Keratinocyte (primary cell): ENCODE measurements at regions not wholly inside any gene's neighbourhood (a gene's known extent, or its start where the extent isn't known, plus 50 kb on each side); places are given as distances from the start of the nearest gene placed in this dataset.

Experiments
- DNase-seq: peaks from one replicate; pipeline ENCODE4 v3.0.0-alpha.2; 2011; ENCODE audit warnings: low read depth, missing footprints, low spot score
- FAIRE-seq: peaks from 2 replicates; lab custom pipeline; 2011; peaks lifted over from hg19 to GRCh38; lab: Jason Lieb, UNC
- H2AFZ ChIP-seq: 2 replicates; pipeline ENCODE4 v1.6.0; 2012; ENCODE audit warnings: low read length, control low read depth, inconsistent platforms; ENCODE audit not compliant: control insufficient read depth
- H3K27ac ChIP-seq: 2 replicates; pipeline ENCODE4 v1.5.1; 2011; ENCODE audit warnings: low read length; ENCODE audit not compliant: control insufficient read depth, insufficient read depth
- H3K27me3 ChIP-seq: 3 replicates; pipeline ENCODE4 v1.6.0; 2011; ENCODE audit warnings: low read length; ENCODE audit not compliant: control insufficient read depth, insufficient read depth; ENCODE audit errors: extremely low read depth
- H3K36me3 ChIP-seq, 2 experiments: 2 replicates in 1 of 2; 3 replicates in 1 of 2; pipeline ENCODE4 v1.5.1; 2011; ENCODE audit warnings: low read length in 2 of 2, mild to moderate bottlenecking in 1 of 2; ENCODE audit not compliant: control insufficient read depth in 2 of 2, insufficient read depth in 2 of 2; ENCODE audit errors: extremely low read depth in 1 of 2
- H3K4me1 ChIP-seq: 3 replicates; pipeline ENCODE4 v1.5.1; 2011; ENCODE audit warnings: low read length; ENCODE audit not compliant: control insufficient read depth, insufficient read depth; ENCODE audit errors: extremely low read depth
- H3K4me2 ChIP-seq: 3 replicates; pipeline ENCODE4 v1.6.0; 2011; ENCODE audit warnings: low read depth, low read length; ENCODE audit not compliant: control insufficient read depth, insufficient read depth; ENCODE audit errors: extremely low read depth
- H3K4me3 ChIP-seq, 3 experiments: fragments of 200-600 bp in 1 of 3; sonication (generic) in 1 of 3; 2 replicates in 2 of 3; 3 replicates in 1 of 3; pipeline ENCODE4 v1.5.1; 2011 to 2016; ENCODE audit warnings: low read length in 3 of 3, mild to moderate bottlenecking in 3 of 3, control low read depth in 2 of 3, inconsistent platforms in 1 of 3, low read depth in 1 of 3, mixed read lengths in 1 of 3, mixed run types in 1 of 3, moderate library complexity in 1 of 3; ENCODE audit not compliant: control insufficient read depth in 2 of 3, insufficient read depth in 2 of 3; ENCODE audit errors: extremely low read depth in 1 of 3
- H3K79me2 ChIP-seq: 2 replicates; pipeline ENCODE4 v1.6.0; 2012; ENCODE audit warnings: low read length; ENCODE audit not compliant: control insufficient read depth, insufficient read depth
- H3K9ac ChIP-seq: 3 replicates; pipeline ENCODE4 v1.6.0; 2011; ENCODE audit warnings: low read length; ENCODE audit not compliant: control insufficient read depth, insufficient read depth; ENCODE audit errors: extremely low read depth
- H3K9me1 ChIP-seq: 3 replicates; pipeline ENCODE4 v1.6.0; 2011; ENCODE audit warnings: low read length; ENCODE audit not compliant: control insufficient read depth, insufficient read depth; ENCODE audit errors: extremely low read depth
- H3K9me3 ChIP-seq: 2 replicates; pipeline ENCODE4 v1.5.1; 2012; ENCODE audit warnings: low read depth, low read length; ENCODE audit not compliant: control insufficient read depth
- H4K20me1 ChIP-seq: 3 replicates; pipeline ENCODE4 v1.6.0; 2011; ENCODE audit warnings: low read length; ENCODE audit not compliant: control insufficient read depth, insufficient read depth; ENCODE audit errors: extremely low read depth
- EZH2 ChIP-seq: IDR thresholded peaks from one replicate; pipeline ENCODE4 v1.6.1; 2012; ENCODE audit warnings: inconsistent platforms, mild to moderate bottlenecking, low read length, moderate library complexity
- dilution Hi-C: fragments of 300-500 bp; cut with MboI; formaldehyde crosslinking; loops from one replicate; pipeline ENCODE4 v1.7.0; 2020; ENCODE audit warnings: low sequenced_read_pairs; ENCODE audit not compliant: extremely low pct_ligation_motif_present
- TF ChIP-seq, protein P1 (sequence below), 3 experiments: IDR thresholded peaks in 1 of 3; conservative IDR thresholded peaks in 1 of 3; optimal IDR thresholded peaks in 1 of 3; 2 replicates in 2 of 3; 3 replicates in 1 of 3; pipeline versions ENCODE3 to v1.5.1; 2011; ENCODE audit warnings: low read length in 3 of 3, mild to moderate bottlenecking in 3 of 3, moderate library complexity in 2 of 3, control low read depth in 1 of 3, inconsistent platforms in 1 of 3; ENCODE audit not compliant: insufficient read depth in 2 of 3; ENCODE audit errors: extremely low read depth in 1 of 3

DNA sequence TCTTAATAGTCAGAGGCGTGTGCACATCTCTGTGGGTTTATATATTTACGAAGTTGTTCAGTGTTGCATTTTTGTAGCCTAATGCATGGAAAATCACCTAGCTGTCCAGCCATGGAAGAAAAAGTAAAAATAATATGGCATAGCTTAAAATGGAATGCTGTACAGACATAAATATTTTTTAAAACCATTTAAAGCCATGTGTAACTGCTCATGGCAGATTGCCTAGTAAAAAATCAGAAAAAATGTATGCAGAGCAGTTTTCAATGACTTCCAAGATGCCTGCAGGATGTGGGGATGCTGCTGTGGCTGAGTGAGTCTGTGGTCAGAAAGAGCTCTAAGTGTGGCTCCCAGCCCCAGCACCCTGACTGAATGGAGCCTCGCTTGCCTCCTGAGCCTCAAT lies 64.8 kb upstream of the ALKAL2 start:
- Histone ChIP-seq H4K20me1 (no peaks in the 10 kb centered on the region), H3K4me2 (no peak overlapping the region), H3K27ac (no peak overlapping the region), H2AFZ (no peak overlapping the region), H3K4me1 (no peaks in the 10 kb centered on the region), H3K9ac (no peak overlapping the region), H3K36me3 (no peaks in the 10 kb centered on the region), H3K79me2 (no peaks in the 10 kb centered on the region), H3K9me3 (no peaks in the 10 kb centered on the region), H3K27me3 (no peaks in the 10 kb centered on the region), H3K4me3 (no peak overlapping the region), H3K9me1 (no peaks in the 10 kb centered on the region)
- FAIRE-seq (no peak), DNase-seq (no peak)
- dilution Hi-C loops, result no loop called here
- TF ChIP-seq EZH2, result no peak
- TF ChIP-seq, protein P1, sequence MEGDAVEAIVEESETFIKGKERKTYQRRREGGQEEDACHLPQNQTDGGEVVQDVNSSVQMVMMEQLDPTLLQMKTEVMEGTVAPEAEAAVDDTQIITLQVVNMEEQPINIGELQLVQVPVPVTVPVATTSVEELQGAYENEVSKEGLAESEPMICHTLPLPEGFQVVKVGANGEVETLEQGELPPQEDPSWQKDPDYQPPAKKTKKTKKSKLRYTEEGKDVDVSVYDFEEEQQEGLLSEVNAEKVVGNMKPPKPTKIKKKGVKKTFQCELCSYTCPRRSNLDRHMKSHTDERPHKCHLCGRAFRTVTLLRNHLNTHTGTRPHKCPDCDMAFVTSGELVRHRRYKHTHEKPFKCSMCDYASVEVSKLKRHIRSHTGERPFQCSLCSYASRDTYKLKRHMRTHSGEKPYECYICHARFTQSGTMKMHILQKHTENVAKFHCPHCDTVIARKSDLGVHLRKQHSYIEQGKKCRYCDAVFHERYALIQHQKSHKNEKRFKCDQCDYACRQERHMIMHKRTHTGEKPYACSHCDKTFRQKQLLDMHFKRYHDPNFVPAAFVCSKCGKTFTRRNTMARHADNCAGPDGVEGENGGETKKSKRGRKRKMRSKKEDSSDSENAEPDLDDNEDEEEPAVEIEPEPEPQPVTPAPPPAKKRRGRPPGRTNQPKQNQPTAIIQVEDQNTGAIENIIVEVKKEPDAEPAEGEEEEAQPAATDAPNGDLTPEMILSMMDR (optimal IDR thresholded peaks at IDR 0.05 in 1 of 3, IDR thresholded peaks at IDR 0.05 in 1 of 3, conservative IDR thresholded peaks at IDR 0.05 in 1 of 3; ENCODE audit: extremely low read depth in 1 of 3, insufficient read depth in 2 of 3, low read length in 3 of 3), result no peak

DNA sequence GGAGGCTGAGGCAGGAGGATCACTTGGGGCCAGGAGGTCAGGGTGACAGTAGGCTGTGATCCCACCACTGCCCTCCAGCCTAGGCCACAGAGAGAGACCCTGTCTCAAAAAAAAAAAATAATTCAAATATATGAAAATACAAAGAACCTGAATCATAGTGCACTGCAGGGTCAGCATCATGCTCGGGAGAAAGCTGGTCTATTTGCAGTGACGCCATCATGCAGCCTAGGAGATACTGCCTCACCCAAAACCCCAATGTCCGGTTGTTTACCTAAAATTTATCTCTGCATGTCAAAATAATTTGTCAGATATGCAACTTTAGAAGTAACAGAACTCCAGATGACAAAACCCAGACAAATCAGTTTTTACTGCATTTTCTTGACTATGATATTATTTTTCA lies 61.5 kb upstream of the ALKAL2 start:
- H2AFZ ChIP-seq, result no peak overlapping the region
- H3K36me3 ChIP-seq, result no peaks in the 10 kb centered on the region
- TF ChIP-seq, protein P1 (optimal IDR thresholded peaks at IDR 0.05 in 1 of 3, IDR thresholded peaks at IDR 0.05 in 1 of 3, conservative IDR thresholded peaks at IDR 0.05 in 1 of 3; ENCODE audit: extremely low read depth in 1 of 3, insufficient read depth in 2 of 3, low read length in 3 of 3), result no peak
- TF ChIP-seq EZH2, result no peak
- H3K4me2 ChIP-seq, result no peak overlapping the region
- dilution Hi-C loops, result no loop called here
- H3K4me1 ChIP-seq, result no peaks in the 10 kb centered on the region
- FAIRE-seq (no peak), DNase-seq (no peak)
- H3K27me3 ChIP-seq, result no peaks in the 10 kb centered on the region
- H3K79me2 ChIP-seq, result no peaks in the 10 kb centered on the region
- no peak overlapping the region for H3K4me3 ChIP-seq
- H3K9ac ChIP-seq, result no peak overlapping the region
- no peaks in the 10 kb centered on the region for H3K9me1 ChIP-seq
- H3K9me3 ChIP-seq, result no peaks in the 10 kb centered on the region
- H3K27ac ChIP-seq, result no peak overlapping the region
- no peaks in the 10 kb centered on the region for H4K20me1 ChIP-seq
